ENCODE measurements at regions not wholly inside any gene's neighbourhood (a gene's known extent, or its start where the extent isn't known, plus 50 kb on each side); places are given as distances from the start of the nearest gene placed in this dataset.
"Not testable (repeated sequence)": the region's sequence is repeated elsewhere in the genome, so short reads cannot be mapped to it uniquely, and the experiment has no call there.

DNA sequence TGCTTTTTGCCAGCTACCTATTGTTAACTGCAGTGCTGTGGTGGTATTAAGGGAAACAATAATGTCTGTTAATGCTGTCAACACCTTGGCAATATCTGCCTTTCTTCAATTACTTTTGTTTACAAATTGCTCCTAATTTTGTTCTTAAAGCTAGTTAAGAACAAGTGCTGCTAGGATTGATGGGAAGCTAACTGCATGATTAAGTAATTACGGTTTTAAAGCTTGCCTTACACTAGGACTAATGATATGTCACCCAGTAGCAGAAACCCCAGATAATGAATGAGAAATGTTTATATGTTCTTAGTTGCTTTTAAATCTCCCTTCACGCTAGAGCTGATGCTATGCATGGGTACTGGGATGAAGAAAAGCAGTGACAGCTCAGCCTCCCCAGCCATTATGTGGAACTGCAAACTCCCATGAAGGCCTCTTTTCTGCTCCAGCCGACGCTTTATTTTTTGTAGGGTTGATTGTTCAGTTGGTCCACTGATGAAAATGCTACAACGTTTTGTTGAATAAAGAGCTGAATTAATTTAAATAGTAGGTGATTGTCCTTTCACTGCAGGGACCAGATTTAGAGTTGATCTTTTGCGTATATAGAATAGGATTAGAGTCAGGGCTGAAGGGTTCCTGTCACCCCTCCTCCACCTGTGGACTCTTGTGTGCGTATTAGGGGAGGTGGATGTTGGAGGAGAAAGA, 610.5 kb downstream of the TFAP2B start:
- DNase-seq = no peak

DNA sequence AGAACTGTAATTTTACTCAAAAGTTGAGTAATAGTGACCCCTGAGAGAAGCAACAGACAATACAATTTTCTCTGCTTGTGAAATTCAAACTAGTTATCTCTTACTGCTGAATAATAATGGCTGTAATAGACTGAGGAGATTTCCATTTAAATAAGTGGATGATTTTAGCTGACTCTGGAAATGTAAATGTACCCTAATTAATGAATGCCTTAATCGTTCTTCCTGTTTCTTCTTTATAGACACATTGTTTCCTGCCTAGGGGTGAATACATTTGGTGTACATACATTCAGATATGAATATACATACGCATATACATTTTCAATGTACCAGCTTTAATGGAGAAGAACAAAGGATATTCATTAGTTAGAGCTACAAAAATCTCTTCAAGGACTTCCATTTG, 611.9 kb downstream of the TFAP2B start:
- DNase-seq = no peak

DNA sequence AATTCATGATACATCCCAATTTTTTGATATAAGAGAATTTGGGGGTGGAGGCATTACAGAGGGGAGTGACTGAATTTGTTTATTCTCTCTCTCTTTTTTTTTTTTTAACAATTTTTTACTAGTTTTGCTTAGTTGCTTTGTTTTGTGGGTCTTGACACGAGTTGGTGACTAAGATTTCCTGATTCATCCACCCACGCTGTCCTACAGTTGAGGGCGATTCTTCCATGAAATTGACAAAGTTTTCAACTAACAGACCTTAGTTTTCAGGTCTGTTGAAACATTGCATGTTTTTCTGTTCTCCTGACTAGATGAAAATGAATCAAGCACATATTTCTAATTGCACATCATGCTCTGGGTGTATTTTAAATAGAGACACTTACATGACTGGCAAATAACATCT, 613.8 kb downstream of the TFAP2B start:
- DNase-seq = no peak

- no peak for DNase-seq
Measured at GRCh38 chr6:51450248-51450957, 631.7 kb downstream of the TFAP2B start.

GRCh38 chr6:51450958-51451357, 632.3 kb downstream of the TFAP2B start:
- no peak for DNase-seq

DNA sequence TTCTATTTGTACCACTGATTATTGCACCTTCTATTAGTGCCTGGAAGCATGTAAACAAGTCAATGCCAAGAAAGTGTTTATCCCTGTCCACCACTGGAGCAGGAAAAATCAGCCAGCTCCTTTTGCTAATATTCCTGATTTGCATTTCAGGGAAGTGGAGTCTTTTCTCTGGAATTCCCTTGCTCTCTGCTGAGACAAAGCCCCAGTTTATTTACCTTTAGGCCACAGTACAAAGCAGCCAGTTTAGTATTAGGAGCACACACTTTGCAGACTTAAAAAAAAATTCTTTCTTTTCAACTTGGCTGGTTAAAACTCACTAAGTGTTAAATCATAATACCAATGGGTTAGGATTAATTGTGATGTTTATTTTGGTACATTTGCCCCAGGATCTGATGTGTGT, 631.1 kb downstream of the PKHD1 start:
- DNase-seq = no peak

GRCh38 chr6:51459958-51460357, 627.5 kb downstream of the PKHD1 start:
- no peak for DNase-seq

- DNase-seq = no peak
Measured at GRCh38 chr6:51462896-51463295, 624.5 kb downstream of the PKHD1 start.

- no peak for DNase-seq
Measured at GRCh38 chr6:51463321-51463720, 624.1 kb downstream of the PKHD1 start.

DNA sequence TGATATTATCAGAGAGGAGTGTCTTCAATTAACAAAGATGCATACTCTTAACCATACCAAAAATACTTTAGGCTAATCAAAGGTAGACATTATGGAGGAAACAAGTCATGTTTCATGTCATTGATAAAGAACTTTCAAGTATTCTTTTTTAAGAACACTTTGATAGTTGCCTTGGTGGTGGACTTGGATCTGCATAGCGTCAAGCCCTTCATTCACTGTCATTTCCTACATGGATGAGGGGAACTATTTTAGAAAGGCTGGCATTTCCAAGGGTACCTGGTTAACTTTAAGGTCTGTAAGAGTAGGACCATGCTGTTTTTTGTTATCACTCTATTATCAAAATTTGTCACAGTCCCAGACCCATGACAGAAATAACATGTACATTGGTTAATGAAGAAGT, 622.5 kb downstream of the PKHD1 start:
- no peak for DNase-seq

DNA sequence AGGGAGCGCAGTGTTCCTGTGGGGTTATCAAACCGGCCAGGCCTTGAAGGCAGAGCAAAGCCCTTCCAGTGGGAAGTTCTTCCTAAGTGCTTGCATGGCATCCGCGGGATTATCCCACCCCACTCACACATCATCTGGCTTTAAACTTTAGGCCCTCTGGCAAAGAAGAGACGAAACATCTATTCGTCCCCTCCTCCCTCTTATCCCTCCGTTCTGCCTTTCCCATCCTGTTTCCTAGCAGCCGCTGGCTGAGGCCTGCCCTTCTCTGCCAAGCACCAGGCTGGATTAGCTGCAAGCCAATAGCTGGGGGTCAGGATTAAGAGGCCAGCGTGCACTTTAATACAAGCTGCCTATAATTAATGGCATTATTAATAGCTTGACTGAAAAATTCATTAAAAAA, 621.0 kb downstream of the PKHD1 start:
- no peak for DNase-seq

DNA sequence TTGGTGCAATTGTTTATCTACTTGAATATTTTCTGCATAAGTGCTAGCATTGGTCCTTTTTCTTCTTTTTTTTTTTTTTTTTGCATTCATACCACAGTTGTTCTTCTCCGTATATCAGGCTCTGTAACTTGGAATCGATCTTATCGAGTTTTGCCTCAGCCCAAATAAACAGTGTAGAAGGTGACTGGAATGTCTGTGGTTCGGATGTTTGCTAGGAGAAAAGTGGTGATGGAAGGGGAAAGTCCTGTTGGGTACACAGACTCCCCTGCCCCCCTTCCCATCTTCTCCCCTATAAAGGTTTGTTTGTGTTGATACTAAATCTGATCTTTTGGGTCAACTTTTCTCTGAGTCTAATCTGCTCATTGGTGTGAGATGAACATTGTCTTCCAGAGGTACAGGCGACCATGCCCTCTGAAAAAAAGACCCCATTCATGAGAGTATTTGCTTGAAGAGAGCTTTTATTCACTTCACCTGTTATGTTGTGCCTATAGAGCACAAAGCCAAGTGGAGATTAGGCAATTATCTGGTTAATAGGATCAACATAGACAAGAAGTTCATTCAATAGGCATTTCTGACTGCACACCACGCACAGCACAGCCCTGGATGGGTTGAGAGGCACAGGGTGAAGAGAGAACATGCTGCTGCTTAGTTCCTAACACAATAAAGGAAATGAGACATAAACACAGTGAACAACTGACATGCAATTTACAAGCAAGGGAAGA, 620.0 kb downstream of the PKHD1 start:
- DNase-seq = no peak

DNA sequence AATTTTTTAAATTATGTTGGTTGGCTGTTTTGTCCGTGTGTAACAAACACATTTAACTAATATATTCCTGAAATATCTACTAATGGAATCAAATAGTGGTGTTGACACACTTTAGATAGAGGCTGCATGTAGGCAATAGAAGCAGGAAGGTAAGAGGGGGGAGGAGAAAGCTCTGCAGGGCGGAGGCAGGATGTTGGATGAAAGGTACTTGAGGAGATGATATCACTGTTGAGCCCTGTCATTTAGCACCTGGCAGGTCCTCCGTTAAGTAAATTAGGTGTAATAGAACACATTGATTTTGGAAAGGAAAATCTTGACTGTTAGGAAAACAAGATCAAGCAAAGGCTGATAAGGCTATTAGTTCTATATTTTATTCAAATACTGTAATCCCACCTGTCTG, 618.7 kb downstream of the PKHD1 start:
- no peak for DNase-seq

DNA sequence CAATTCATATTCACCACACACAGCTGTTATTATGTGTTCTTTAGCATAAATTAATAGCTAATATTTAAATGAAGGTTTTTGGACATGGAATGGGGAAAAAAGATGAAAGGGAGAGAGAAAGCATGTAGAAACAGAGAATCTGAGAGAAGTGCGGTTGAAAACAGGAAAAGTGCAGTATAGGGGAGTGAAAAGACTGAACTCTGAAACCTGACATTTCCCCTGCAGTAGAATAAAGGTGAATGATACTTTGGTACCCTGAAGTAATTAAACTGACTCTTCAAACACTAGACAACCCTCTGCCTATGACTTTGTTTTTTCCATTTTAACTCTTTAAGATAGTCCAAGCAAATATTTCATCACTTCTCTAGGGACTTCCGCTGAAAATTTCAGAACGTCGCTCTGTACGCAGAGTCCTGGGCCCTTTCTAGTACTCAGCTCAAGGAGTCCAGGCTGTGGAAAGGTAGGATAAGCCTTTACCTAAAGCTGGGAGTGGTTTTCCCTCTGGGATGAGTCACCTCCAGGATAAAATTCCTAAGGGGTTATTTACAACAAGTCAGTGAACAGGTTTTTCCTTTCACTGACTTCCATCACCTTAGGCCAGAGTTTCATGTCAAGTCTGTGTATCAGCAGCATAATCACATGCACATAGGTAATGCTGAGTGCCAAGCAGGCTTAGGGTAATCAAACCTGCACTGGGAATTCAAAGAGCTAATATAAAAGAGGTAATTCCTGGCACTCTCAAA, 614.5 kb downstream of the PKHD1 start:
- no peak for DNase-seq

- no peak for DNase-seq
Measured at GRCh38 chr6:51474022-51474975, 613.1 kb downstream of the PKHD1 start.

- DNase-seq = no peak
Measured at GRCh38 chr6:51477711-51478311, 609.6 kb downstream of the PKHD1 start.

DNA sequence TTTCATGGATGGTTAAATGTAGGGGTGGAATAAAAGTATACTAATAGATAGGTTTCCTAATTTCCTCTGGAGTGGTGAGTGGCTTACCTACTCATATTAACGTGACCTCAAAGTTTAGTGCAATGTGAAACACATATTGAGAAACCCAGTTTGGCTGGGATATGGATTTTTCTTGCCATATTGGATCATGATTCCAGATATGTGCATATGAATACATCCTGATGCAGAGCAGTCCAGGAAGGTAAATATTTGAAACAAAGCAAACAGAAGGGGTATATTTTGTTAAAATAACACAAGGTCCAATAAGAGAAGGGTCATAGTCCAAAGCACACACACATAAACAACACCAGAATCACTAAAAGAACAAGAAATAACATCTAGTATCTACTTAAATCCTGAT, 608.1 kb downstream of the PKHD1 start:
- DNase-seq = no peak

DNA sequence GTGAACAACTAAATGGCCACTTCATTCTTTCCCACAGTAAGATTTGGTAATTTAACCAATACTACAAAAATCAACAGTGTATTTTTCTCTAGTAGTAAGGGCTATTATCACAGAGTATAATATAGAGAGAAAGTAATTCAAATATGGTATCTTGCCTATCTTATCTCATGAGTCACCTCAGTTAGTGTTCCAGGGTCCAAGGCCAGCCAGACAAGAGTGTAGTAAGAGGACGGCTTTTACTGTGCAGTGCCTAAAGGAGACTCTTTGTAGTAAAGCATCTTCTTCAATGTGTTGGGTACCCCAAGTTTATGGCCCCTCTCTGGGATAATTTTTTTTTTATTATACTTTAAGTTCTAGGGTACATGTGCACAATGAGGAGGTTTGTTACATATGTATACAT, 607.4 kb downstream of the PKHD1 start:
- DNase-seq = no peak

DNA sequence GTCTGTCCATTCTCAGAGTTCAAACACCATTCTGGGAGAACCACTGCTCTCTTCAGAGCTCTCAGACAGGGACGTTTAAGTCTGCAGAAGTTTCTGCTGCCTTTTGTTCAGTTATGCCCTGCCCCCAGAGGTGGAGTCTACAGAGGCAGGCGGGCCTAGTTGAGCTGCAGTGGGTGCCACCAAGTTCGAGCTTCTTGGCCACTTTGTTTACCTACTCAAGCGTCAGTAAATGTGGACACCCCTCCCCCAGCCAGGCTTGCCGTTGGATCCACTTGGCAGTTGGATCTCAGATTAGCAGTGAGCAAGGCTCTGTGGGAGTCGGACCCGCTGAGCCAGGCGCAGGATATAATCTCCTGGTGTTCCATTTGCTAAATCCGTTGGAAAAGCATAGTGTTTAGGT, 601.5 kb downstream of the PKHD1 start:
- DNase-seq = not testable (repeated sequence)

DNA sequence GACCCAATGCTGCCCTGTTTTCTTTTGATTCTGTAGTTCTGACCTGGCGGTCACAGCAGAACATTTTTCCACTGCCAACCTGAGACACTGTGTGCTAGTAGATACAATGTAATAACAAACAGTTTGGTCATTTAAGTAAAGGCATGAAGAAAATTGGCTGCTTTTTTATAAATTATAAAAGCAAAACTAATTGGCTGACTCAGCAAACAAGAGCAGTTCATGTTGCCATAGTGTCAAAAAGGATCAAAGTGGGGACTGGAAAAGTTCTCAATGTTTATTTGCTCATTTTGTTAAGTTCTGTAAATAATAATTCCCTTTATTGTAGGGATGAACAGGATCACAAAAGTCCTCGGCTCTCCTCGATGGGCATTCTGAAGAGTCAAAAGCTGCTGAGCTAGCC, 599.5 kb downstream of the PKHD1 start:
- no peak for DNase-seq

DNA sequence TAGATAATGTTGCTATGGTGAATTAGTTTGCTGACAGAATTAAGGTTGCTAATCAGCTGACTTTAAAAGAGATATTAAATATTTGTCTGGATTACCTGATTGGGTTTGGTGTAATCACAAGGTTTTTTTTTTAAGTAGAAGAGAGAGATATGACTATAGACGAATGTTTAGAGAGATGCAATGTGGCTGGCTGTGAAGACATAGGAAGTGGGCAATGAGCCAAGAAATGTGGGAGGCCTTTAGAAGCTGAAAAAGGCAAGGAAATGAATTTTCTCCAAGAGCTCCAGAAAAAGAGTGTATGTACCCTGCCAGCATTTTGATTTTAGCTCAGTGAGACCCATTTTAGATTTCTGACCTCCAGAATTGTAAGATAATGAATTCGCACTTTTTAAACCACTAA, 598.3 kb downstream of the PKHD1 start:
- no peak for DNase-seq

DNA sequence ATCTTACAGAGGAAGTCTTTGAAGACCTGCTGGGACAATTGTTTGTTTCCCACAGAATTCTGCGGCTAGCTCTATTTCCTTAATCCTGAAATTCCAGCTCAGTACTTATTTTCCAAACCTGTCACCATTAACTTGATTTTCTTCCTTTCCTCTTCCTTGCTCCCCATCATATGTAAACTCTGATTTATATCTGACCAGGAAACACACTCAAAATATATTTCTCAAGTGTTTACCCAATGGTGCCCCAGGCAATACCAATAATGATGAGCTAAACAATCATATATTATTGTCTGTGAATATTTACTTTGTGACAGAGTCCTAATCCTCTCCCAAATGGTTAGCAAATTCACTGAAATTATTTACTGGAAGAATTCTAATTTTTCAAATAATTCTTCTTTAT, 597.3 kb downstream of the PKHD1 start:
- DNase-seq = no peak

Data from femur (tissue), 1 donor.